TTC549 (cell line): ENCODE measurements at regions not wholly inside any gene's neighbourhood (a gene's known extent, or its start where the extent isn't known, plus 50 kb on each side); places are given as distances from the start of the nearest gene placed in this dataset.

Experiments used
- FAIRE-seq: peaks from 2 replicates; lab custom pipeline; 2012; peaks lifted over from hg19 to GRCh38; lab: Jason Lieb, UNC

GRCh38 chr18:51588616-51589015, 391.1 kb upstream of the MEX3C start:
- no peak for FAIRE-seq

- FAIRE-seq = no peak
These were observed 396.4 kb upstream of the MEX3C start for GRCh38 chr18:51593931-51594330.

GRCh38 chr18:51603111-51603510, 405.6 kb upstream of the MEX3C start:
- FAIRE-seq = no peak

- FAIRE-seq = no peak
These were observed 406.1 kb upstream of the MEX3C start for GRCh38 chr18:51603551-51603950.

GRCh38 chr18:51610481-51610880, 413.0 kb upstream of the MEX3C start:
- no peak for FAIRE-seq

GRCh38 chr18:51611326-51611725, 413.8 kb upstream of the MEX3C start:
- no peak for FAIRE-seq

GRCh38 chr18:51614033-51614432, 416.6 kb upstream of the MEX3C start:
- no peak for FAIRE-seq

GRCh38 chr18:51614967-51615571, 417.6 kb upstream of the MEX3C start:
- no peak for FAIRE-seq

GRCh38 chr18:51617167-51617566, 419.7 kb upstream of the MEX3C start:
- no peak for FAIRE-seq

- no peak for FAIRE-seq
These were observed 420.2 kb upstream of the MEX3C start for GRCh38 chr18:51617572-51618260.

- FAIRE-seq = no peak
These were observed 421.8 kb upstream of the MEX3C start for GRCh38 chr18:51619283-51619682.

GRCh38 chr18:51621113-51621863, 423.8 kb upstream of the MEX3C start:
- FAIRE-seq = no peak

- FAIRE-seq = no peak
These were observed 424.3 kb upstream of the MEX3C start for GRCh38 chr18:51621864-51622160.

GRCh38 chr18:51622702-51623101, 425.2 kb upstream of the MEX3C start:
- no peak for FAIRE-seq

GRCh38 chr18:51623653-51624052, 426.2 kb upstream of the MEX3C start:
- FAIRE-seq = no peak

- no peak for FAIRE-seq
These were observed 433.2 kb upstream of the MEX3C start for GRCh38 chr18:51630706-51631105.

- no peak for FAIRE-seq
These were observed 440.4 kb upstream of the MEX3C start for GRCh38 chr18:51637881-51638280.

GRCh38 chr18:51639541-51639940, 442.1 kb upstream of the MEX3C start:
- no peak for FAIRE-seq

- FAIRE-seq = no peak
These were observed 446.0 kb upstream of the MEX3C start for GRCh38 chr18:51643483-51643882.

GRCh38 chr18:51645607-51646006, 448.1 kb upstream of the MEX3C start:
- FAIRE-seq = no peak

- FAIRE-seq = no peak
These were observed 449.9 kb upstream of the MEX3C start for GRCh38 chr18:51647346-51647745.

- FAIRE-seq = no peak
These were observed 450.5 kb upstream of the MEX3C start for GRCh38 chr18:51647942-51648341.

GRCh38 chr18:51649796-51650195, 452.3 kb upstream of the MEX3C start:
- FAIRE-seq = no peak

- FAIRE-seq = no peak
These were observed 454.3 kb upstream of the MEX3C start for GRCh38 chr18:51651761-51652160.
